ENCODE measurements at regions not wholly inside any gene's neighbourhood (a gene's known extent, or its start where the extent isn't known, plus 50 kb on each side); places are given as distances from the start of the nearest gene placed in this dataset.

DNA sequence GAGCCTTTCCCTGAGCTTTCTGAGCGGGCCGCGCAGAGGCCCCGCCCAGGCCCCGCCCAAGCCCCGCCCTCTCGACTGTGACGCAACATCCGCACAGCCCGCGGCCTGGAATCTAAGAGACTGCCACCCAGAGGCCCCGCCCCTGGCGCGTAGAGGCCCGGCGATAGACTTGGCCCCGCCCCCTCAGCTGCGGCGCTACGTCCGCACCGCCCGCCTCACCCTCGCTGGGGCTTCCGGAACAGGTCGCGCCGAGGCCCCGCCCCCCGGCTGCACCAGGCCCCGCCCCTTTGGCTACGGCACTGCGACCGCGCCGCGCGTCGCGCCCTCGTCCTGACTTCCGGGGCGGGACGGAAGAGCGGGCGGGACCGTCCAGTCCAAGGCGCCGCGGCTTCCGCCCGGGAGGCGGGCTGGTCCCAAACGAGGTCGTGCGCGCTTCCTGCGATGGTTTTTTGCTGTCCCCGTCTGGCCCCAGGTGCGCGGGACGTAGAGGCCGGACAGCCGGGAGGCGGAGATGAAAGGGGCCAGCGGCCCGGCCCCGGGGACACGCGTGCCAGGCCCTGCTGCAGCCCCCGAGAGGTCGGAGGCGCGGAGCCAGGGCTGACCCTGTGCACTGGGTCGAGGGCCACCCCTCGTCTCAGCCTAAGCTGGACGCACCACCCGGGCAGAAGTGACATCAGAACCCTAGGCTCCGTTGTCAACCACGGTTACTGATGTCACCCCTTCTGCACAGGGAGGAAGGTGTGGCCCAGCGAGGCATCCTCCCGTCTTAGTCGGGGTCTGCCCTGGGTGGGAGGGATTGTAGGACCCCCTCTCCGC lies 59.0 kb upstream of the WNT7B start:
- Histone ChIP-seq H3K9me2 (replicated peaks; ENCODE audit: low read depth, low read length) (no peaks in the 10 kb centered on the region), H3K9me3 (ENCODE audit: insufficient read depth, low read depth, low read length) (no peaks in the 10 kb centered on the region), H4K20me1 (ENCODE audit: insufficient read depth, low read length, poor library complexity, severe bottlenecking) (no peaks in the 10 kb centered on the region), H3F3A (ENCODE audit: low read depth) (0 out of 2 replicates have a peak, but pooled peaks cover 5% of the 10 kb centered on the region), H2AFZ (ENCODE audit: low read length) (peak overlapping the region; percentile 79), H3K4me2 (ENCODE audit: low read depth, low read length, poor library complexity, severe bottlenecking) (peak overlapping the region; percentile 100), H3K9ac (ENCODE audit: low read depth, low read length, poor library complexity, severe bottlenecking) (peak overlapping the region; percentile 89), H3K27me3 (ENCODE audit: insufficient read depth, low read length, poor library complexity, severe bottlenecking) (no peaks in the 10 kb centered on the region), H3K79me2 (ENCODE audit: insufficient read depth, low read length) (peaks cover 37% of the 10 kb centered on the region), H3K4me3 (ENCODE audit: low read length, poor library complexity, severe bottlenecking) (peak overlapping the region; percentile 99), H3K36me3 (ENCODE audit: insufficient read depth, low read length) (no peaks in the 10 kb centered on the region), H3K4me1 (ENCODE audit: insufficient read depth, low read length, poor library complexity, severe bottlenecking) (peaks cover 49% of the 10 kb centered on the region)
- TF ChIP-seq, protein P1, sequence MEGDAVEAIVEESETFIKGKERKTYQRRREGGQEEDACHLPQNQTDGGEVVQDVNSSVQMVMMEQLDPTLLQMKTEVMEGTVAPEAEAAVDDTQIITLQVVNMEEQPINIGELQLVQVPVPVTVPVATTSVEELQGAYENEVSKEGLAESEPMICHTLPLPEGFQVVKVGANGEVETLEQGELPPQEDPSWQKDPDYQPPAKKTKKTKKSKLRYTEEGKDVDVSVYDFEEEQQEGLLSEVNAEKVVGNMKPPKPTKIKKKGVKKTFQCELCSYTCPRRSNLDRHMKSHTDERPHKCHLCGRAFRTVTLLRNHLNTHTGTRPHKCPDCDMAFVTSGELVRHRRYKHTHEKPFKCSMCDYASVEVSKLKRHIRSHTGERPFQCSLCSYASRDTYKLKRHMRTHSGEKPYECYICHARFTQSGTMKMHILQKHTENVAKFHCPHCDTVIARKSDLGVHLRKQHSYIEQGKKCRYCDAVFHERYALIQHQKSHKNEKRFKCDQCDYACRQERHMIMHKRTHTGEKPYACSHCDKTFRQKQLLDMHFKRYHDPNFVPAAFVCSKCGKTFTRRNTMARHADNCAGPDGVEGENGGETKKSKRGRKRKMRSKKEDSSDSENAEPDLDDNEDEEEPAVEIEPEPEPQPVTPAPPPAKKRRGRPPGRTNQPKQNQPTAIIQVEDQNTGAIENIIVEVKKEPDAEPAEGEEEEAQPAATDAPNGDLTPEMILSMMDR (conservative IDR thresholded peaks at IDR 0.05; ENCODE audit: low read length), result no peak
- no peak for TF ChIP-seq EZH2phosphoT487 (IDR thresholded peaks at IDR 0.05; ENCODE audit: borderline replicate concordance)

DNA sequence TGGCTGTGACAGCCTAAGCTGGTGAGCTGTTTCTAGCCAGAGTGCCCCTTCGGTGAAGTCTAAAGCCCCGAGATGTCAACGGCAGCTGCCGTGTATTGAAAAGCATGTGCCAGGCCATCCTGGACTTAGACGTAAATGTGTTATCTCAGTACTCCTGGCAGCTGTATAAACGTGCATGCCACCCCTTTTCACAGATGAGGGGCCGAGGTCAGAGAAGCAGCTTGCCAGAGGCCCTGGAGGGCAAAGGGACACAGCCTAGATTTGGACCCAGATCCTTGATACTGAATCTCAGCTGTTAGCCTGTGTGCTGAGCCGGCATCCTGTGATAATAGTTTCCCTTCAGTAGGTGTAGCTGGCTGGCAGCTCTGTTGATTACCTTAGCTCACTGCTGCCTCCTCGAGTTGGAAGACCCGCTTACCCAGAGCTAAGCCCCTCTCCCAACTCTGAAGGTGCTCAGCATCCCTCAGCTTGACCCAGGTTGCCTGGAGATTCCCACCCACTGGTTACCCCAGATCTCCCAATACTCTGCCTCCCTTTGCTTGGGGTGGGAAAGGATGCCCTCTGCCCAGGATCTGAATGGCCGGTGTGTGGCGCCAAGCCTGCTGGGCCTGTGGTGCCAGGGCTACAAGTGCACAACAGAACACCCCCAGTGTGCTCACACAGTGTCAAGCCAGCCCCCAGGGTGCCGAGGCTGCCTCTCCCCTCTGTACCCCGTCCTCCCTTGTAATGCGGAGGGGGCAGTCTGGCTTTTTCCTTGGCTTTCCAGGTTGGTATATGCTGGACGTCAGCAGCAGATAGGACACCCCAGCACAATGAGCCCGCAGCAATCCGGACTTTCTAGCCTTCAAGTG lies 59.8 kb upstream of the WNT7B start:
- TF ChIP-seq, protein P1 (conservative IDR thresholded peaks at IDR 0.05; ENCODE audit: low read length), result peak; percentile 78
- no peak for TF ChIP-seq EZH2phosphoT487 (IDR thresholded peaks at IDR 0.05; ENCODE audit: borderline replicate concordance)
- Histone ChIP-seq H3K36me3 (ENCODE audit: insufficient read depth, low read length) (no peaks in the 10 kb centered on the region), H2AFZ (ENCODE audit: low read length) (no peak overlapping the region), H4K20me1 (ENCODE audit: insufficient read depth, low read length, poor library complexity, severe bottlenecking) (no peaks in the 10 kb centered on the region), H3K9me3 (ENCODE audit: insufficient read depth, low read depth, low read length) (no peaks in the 10 kb centered on the region), H3K4me3 (ENCODE audit: low read length, poor library complexity, severe bottlenecking) (peak overlapping the region; percentile 99), H3K79me2 (ENCODE audit: insufficient read depth, low read length) (peaks cover 46% of the 10 kb centered on the region), H3F3A (ENCODE audit: low read depth) (0 out of 2 replicates have a peak, but pooled peaks cover 5% of the 10 kb centered on the region), H3K9me2 (replicated peaks; ENCODE audit: low read depth, low read length) (no peaks in the 10 kb centered on the region), H3K4me2 (ENCODE audit: low read depth, low read length, poor library complexity, severe bottlenecking) (peak overlapping the region; percentile 100), H3K4me1 (ENCODE audit: insufficient read depth, low read length, poor library complexity, severe bottlenecking) (peaks cover 57% of the 10 kb centered on the region), H3K27me3 (ENCODE audit: insufficient read depth, low read length, poor library complexity, severe bottlenecking) (no peaks in the 10 kb centered on the region), H3K9ac (ENCODE audit: low read depth, low read length, poor library complexity, severe bottlenecking) (peak overlapping the region; percentile 89)

DNA sequence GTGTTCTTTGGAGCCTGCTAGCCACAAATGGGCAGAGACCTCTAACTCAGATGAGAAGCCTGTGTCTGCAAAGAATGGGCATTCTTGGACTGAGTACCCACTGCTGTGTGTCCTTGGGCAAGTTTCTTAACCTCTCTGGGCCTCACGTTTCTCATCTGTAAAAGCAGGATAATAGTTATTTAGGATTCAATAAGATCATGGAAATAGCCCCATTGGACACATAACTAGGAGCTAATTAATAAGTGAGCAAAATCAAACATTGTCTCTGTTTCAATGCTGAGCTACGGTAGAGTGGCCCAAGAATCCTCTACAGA lies 61.2 kb upstream of the WNT7B start:
- Histone ChIP-seq H3K27me3 (ENCODE audit: insufficient read depth, low read length, poor library complexity, severe bottlenecking) (no peaks in the 10 kb centered on the region), H3F3A (ENCODE audit: low read depth) (no peaks in the 10 kb centered on the region), H2AFZ (ENCODE audit: low read length) (no peak overlapping the region), H3K36me3 (ENCODE audit: insufficient read depth, low read length) (no peaks in the 10 kb centered on the region), H3K4me2 (ENCODE audit: low read depth, low read length, poor library complexity, severe bottlenecking) (peak overlapping the region; percentile 97), H4K20me1 (ENCODE audit: insufficient read depth, low read length, poor library complexity, severe bottlenecking) (no peaks in the 10 kb centered on the region), H3K9me3 (ENCODE audit: insufficient read depth, low read depth, low read length) (no peaks in the 10 kb centered on the region), H3K9ac (ENCODE audit: low read depth, low read length, poor library complexity, severe bottlenecking) (peak overlapping the region; percentile 99), H3K4me1 (ENCODE audit: insufficient read depth, low read length, poor library complexity, severe bottlenecking) (peaks cover 67% of the 10 kb centered on the region), H3K9me2 (replicated peaks; ENCODE audit: low read depth, low read length) (no peaks in the 10 kb centered on the region), H3K4me3 (ENCODE audit: low read length, poor library complexity, severe bottlenecking) (no peak overlapping the region), H3K79me2 (ENCODE audit: insufficient read depth, low read length) (peaks cover 59% of the 10 kb centered on the region)
- no peak for TF ChIP-seq EZH2phosphoT487 (IDR thresholded peaks at IDR 0.05; ENCODE audit: borderline replicate concordance)
- TF ChIP-seq, protein P1 (conservative IDR thresholded peaks at IDR 0.05; ENCODE audit: low read length), result no peak
